Colon (tissue), 2 donors: ENCODE measurements at regions not wholly inside any gene's neighbourhood (a gene's known extent, or its start where the extent isn't known, plus 50 kb on each side); places are given as distances from the start of the nearest gene placed in this dataset.
"Not testable (repeated sequence)": the region's sequence is repeated elsewhere in the genome, so short reads cannot be mapped to it uniquely, and the experiment has no call there.

ENCODE experiments used
- FAIRE-seq: peaks from 2 replicates; lab custom pipeline; 2012; peaks lifted over from hg19 to GRCh38; lab: Jason Lieb, UNC
- donor health status: control.
- donor health status: control.

- no peak for FAIRE-seq
These were observed 305.6 kb upstream of the TGFBR2 start for GRCh38 chr3:30300809-30301208.

GRCh38 chr3:30302027-30302426 is 304.4 kb upstream of the TGFBR2 start:
- FAIRE-seq = no peak

GRCh38 chr3:30303770-30304169 is 302.6 kb upstream of the TGFBR2 start:
- no peak for FAIRE-seq

GRCh38 chr3:30305021-30305420 is 301.4 kb upstream of the TGFBR2 start:
- no peak for FAIRE-seq

- FAIRE-seq = no peak
These were observed 299.5 kb upstream of the TGFBR2 start for GRCh38 chr3:30306896-30307295.

GRCh38 chr3:30307372-30307950 is 298.9 kb upstream of the TGFBR2 start:
- FAIRE-seq = no peak

GRCh38 chr3:30308131-30308530 is 298.3 kb upstream of the TGFBR2 start:
- FAIRE-seq = no peak

GRCh38 chr3:30309961-30310954 is 296.1 kb upstream of the TGFBR2 start:
- no peak for FAIRE-seq

GRCh38 chr3:30311781-30312180 is 294.6 kb upstream of the TGFBR2 start:
- no peak for FAIRE-seq

- no peak for FAIRE-seq
These were observed 292.6 kb upstream of the TGFBR2 start for GRCh38 chr3:30313840-30314239.

GRCh38 chr3:30314757-30315325 is 291.6 kb upstream of the TGFBR2 start:
- no peak for FAIRE-seq

GRCh38 chr3:30315447-30315846 is 291.0 kb upstream of the TGFBR2 start:
- FAIRE-seq = no peak

- FAIRE-seq = no peak
These were observed 288.8 kb upstream of the TGFBR2 start for GRCh38 chr3:30317561-30317960.

GRCh38 chr3:30318110-30318509 is 288.3 kb upstream of the TGFBR2 start:
- no peak for FAIRE-seq

GRCh38 chr3:30319713-30320112 is 286.7 kb upstream of the TGFBR2 start:
- no peak for FAIRE-seq

GRCh38 chr3:30320392-30320791 is 286.0 kb upstream of the TGFBR2 start:
- no peak for FAIRE-seq

- no peak for FAIRE-seq
These were observed 285.3 kb upstream of the TGFBR2 start for GRCh38 chr3:30321065-30321464.

GRCh38 chr3:30323649-30324048 is 282.8 kb upstream of the TGFBR2 start:
- not testable (repeated sequence) for FAIRE-seq

- FAIRE-seq = no peak
These were observed 281.8 kb upstream of the TGFBR2 start for GRCh38 chr3:30324587-30324986.

GRCh38 chr3:30327976-30328375 is 278.4 kb upstream of the TGFBR2 start:
- FAIRE-seq = not testable (repeated sequence)

GRCh38 chr3:30328935-30329334 is 277.5 kb upstream of the TGFBR2 start:
- FAIRE-seq = not testable (repeated sequence)

GRCh38 chr3:30331519-30331918 is 274.9 kb upstream of the TGFBR2 start:
- FAIRE-seq = no peak
